Epidermal melanocyte (primary cell): ENCODE measurements at regions not wholly inside any gene's neighbourhood (a gene's known extent, or its start where the extent isn't known, plus 50 kb on each side); places are given as distances from the start of the nearest gene placed in this dataset.

ENCODE experiments used
- DNase-seq: peaks from one replicate; pipeline ENCODE4 v3.0.0; 2011; ENCODE audit warnings: low spot score; ENCODE audit not compliant: insufficient read length

DNA sequence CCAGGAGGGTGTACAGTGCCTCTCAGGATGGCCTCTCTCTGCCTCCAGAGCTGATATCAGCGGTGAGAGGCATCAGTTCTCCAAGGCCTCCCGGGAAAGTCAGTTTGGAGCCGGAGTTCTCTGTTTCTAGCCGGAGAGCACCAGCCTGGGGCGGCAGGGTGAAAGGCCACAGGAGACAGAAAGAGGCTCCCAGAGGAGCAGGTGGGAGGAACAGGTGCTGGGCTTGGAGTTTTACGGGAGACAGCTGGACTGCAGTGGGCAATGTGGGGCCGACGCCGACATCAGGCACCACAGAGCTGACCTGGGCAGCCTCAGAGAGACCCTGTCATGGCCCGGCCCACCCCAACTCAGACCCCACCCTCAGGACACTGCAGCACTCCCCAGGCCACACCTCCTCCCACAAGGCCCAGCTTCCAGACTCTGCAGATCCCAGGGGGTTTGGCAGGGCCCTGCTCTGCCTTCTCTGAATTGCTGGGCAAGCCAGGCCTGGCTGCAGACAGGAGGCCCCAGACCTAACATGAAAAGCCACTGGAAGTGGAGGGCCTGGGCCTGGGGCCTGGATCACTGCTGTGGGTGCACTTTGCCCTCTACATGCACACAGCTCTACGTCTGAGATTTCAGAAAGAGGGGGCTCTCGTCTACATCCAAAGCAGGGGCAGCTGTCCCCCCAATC is 885.6 kb downstream of the BRD1 start:
- no peak for DNase-seq

DNA sequence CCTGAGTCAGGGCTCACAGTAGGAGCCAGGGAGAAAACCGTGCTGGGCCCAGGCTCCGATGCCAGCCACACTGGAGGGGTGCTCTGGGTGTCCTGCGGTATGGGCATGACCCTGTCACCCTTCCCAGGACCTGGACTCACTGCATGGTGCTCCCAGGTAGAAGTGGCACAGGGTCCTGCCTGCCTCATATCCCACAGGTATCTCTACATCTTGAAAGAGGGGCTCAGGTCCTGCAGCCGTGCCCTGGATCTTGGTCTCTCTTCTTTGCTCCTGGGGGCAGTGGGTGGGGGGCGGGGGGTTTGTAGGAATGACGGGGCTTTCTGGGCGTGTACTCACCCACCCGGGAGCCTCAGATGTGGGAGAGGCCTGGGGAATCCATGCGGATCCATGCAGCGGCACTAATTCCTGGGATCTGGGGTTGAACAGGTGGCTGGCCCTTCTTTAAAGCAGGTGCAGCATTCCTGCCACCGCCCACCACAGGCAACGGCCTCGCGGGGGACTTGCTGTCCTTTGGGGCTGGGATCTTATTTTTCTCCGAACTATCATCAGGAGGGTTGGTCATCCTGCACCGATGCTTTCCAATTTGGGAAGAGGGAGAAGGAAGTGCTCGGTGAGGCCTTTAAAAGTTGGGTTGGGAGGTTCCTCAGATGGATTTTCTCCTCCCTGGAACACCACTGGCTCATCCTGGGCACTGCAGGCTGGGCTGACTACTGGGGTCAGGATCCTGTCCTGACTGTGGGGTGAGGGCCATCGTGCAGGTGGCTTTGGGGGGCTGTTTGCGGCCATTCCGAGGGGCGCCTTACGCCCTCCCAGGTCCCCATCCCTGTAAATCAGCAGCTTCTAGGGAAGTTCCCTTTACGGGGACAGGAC is 886.4 kb downstream of the BRD1 start:
- no peak for DNase-seq

DNA sequence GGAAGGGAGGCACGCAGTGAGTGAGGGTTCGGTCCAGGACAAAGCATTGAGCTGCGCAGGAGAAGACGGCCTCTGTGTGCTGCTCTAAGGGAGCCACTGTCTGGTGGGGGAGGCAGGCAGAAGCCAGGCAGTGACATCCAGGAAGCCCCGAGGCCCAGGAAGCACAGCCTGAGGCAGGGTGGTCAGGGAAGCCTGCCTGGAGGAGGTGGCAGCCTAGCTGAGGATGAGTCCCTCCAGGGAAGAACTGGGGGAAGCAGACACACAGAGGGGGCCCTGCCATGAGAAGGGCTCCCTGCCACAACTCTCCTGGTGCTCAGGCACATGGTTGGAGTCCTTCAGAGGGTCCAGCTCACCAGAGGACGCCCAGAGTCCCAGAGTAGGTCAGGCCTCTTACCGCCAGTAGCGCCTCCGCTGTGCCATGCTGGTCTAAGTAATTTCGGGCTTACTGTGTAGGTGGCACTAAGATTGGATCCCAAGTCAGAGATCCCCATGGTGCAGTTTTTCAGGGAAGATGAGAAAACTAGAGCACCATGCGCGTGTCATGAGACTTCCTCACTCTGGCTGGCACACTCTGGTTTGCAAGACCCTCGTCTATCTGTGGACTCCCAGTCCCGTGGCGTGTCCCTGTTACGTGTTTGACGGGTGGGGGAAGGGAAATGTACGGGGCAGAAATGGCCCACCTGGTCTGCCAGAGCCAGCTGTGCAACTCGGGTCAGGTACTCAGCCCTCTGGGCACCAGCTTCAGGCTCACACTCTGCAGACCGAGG is 887.2 kb downstream of the BRD1 start:
- no peak for DNase-seq

DNA sequence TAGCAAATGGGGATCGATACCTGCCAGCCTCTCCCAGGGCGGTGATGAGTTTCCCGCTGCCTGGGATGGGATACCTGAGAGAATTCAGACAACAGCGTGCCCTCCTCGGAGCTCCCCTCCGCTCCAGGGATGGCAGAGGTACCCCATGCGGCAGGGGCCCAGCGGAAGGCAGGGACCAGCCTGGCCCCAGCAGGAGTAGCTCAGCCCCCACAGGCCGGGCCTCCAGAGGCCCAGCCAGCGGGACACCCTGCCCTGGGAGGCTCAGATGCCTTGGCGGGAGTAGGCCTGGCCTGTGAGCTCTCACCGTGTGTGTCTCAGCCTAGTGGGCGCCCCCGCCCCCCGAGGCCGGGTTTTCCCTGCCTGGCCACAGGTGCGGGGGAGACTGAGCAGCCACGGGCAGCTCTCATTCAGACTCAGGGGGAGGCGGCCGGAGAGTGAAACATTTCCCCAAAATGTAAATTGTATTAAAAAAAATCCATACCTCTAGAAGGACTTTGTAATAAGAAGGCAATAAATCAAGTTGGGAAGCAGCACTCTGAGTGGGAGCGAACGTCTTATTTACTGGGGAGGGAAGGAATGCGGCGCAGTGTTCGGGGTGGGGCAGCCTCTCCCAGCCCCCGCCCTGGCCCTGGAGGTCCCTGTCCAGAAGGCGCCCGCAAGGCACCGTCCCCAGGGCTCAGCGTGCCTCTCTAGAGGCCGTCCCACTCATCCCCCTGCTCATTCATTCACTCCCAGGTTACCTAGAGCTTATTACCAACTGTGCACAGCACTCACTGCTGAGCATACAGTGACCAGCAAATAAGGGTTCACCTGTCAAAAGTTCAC is 888.0 kb downstream of the BRD1 start:
- no peak for DNase-seq

DNA sequence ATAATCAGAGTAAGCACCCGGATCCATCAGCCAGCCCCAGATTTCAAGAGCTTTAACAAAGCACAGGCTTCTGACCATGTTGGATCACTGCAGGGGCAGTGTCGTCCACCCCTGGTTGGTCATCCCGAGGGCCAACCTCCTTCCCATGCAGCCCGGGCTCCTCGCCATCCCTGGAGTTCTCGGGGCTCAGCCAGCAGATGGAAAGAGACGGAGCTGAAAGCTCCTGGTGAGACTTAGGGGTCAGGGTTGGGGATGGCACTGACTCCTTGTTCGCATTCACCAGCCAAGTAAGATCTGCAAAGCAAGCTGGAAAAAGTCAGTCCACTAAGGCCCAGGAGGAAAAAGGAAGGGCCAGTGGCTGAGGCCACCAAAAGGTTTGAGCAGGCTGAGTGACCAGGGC is 888.9 kb downstream of the BRD1 start:
- DNase-seq = no peak

DNA sequence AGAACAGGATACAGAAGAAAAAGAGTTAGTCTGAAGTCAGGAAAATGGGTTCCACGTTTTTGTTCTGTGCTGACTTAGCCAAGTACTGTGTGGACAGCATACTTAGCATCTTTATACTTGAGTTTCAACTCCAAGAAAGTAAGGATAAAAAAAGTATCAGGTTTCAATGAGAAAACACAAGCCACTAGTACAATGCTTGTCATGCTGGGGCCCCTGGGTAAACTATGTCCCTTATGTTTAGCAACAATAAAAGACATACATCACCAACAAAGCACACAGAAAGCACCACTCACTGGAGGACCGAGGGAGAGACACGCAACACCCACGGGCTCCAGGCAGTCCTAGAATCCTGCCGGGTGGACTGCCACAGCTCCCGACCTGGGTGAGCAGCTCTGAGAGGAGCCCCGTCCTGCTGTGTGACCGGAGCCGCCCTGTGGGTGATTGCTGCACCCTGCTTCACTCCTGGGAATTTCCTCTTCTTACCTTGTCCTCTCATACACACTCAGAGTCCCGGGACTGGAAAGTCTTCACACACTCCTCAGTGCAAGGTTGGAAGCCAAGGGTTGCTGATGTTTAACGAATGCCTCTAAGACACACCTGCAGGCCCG is 890.5 kb downstream of the BRD1 start:
- no peak for DNase-seq

DNA sequence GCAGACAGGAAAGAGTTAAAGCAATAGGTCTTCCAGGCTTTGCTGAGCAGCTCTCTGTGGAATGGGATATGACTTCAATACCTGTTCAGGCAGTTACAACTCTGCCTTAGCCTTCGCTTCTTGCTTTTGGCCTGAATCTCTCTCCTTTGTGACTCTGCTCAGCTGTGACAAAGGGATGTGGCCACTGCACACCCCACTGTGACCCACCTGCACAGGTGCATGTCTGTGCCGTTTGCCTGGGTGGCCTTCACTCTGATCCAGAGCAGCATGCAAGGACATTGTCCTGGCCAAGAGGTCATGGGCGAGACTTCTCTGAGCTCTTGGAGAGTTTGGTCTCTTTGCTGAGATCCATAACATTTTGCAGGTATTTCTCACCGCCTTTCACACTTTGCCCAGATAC is 891.3 kb downstream of the BRD1 start:
- no peak for DNase-seq

DNA sequence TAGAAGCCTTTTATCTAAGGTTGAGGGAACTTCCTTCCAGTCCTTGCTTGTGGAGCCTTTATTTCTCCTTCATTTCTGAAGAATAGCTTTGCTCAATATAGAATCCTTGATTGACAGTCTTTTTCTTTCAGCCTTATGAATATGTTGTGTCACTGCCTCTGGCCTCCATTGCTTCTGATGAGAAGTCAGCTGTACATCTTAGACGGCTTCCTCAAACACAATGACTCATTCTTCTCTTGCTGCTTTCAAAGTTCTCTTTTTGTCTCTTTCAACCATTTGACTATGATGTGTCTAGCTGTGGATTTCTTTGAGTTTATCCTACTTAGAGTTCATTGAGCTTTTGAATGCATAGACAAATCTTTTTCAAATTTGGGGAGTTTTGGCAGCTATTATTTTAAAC is 893.2 kb downstream of the BRD1 start:
- no peak for DNase-seq

DNA sequence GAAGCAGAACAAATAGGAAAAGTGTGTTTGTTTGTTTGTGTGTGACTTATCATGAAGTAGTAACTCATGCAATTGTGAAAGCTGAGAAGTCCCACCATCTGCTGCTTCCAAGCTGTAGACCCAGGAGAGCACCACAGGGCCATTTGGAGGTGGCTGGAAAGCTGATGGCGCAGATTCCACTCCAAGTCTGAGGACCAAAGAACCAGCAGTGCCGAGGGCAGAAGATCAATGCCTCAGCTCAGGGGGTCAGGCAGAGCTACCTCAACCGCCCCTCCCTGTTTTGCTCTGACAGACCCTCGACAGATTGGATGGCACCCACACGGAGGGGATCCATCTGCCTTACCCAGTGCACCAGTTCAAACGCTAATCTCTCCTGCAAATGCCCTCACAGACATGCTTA is 896.2 kb downstream of the BRD1 start:
- no peak for DNase-seq

DNA sequence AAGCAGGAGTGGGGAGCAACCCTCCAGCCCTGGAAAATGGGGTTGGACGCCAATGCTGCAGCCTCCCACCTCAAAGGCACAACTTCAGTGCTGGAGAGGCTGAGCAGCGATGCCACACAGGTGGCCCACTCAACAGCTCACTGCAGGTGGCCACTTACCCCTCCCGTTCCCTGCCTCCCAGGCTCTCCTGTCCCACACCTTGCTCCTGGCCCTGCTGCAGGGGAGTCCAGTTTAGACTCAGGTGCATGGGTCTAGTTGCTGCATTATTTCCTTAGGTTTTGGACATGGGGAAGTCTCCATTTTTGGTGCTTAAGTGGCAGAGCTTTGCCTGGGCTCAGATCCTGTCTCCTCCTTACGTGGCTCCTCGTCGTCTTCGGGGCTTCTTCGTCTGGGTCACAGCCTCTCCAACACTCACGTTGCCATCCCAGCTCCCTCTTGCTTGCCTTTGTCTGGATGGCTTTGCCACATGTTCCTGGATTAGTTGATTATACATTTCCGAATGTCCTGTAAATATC is 898.3 kb downstream of the BRD1 start:
- no peak for DNase-seq

DNA sequence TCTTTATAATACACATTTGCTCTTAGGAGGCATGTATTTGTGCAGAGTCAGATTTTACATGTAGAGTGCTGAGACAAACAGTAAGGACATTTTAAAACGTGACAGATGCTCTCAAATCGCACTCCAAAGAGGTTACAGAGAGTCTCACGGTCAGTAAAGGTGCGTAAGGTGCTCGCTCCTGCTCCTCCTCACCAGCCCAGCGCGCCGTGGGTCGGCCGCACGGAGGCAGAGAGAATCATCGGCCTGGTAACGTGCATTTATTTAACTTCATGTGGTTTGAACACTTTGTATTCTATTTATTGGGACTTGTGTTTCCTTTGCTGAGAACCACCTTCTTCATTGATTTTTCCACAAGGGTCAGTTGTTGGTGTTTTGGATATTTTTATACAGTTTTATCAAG is 900.1 kb downstream of the BRD1 start:
- DNase-seq = no peak

DNA sequence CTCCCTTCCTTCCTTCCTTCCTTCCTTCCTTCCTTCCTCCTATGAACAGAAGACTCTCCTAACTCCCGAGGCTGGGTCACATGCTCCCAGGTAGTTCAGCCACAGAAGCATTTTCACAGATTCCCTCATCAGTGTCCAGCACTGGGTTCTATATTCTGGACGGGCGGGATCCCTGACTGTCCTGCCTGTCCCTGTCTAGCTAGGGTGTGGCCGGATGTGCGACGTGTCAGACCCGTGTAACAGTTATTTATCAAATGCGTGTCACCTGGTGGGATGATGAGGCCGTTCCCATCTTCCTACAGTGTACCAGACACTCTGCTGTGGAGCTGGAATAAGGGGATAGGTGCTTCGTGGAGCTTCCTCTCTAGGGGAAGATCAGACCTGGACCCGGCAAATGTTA is 901.0 kb downstream of the BRD1 start:
- DNase-seq = no peak

DNA sequence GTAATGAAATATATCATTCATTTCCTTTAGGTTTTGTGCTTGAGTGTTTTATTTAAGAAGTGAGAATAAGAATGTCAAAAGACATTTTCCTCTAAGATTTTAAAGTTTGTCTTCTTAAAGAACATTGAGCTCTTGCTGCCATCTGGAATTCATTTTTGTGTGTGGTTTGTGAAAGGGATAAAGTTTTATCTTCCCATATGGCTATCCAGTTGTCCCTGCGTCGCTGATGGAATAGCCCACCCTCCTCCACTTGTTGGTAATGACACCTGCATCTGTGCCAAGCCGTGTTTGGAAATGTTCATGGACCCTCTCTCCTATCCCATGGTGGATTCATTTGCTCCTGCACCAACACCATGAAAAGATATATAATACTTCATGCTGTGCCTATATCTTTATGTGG is 901.5 kb downstream of the BRD1 start:
- no peak for DNase-seq

DNA sequence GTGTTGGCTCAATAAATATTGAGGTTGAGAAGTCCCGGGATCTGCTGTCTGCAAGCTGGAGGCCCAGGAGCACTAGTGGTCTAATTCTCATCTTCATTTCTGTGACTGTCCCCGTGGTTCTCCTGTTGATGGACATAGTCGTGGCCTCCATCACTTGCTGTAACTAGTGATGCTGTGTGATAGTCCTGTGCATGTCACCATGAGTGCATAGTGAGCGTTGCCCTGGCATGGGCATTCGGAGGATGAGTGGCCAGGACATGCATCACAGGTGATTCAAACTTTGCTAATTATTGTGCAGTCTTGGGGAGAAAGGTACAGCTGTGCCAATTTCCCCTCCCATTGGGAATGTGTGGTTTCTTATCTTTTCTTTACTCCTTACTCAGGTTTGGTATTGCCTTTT is 902.2 kb downstream of the BRD1 start:
- DNase-seq = no peak

DNA sequence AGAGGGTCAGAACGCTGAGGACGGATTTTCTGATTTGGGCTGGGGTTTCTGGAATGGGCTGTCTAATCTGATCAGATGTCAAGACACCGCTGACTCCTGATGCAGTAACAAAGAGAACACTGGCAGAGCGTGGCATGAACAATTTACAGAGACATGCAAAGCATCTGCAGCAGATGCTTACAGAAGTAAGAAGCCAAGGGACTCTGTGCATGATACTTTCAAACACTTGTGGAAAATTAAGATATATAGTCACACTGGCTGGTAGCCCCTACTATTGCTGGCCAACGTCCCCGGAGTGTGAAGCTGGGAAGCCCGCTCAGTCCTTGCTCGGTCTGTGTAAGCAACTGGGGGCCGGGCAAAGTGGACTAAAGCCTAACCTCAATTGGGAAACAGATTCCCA is 903.7 kb downstream of the BRD1 start:
- DNase-seq = no peak

DNA sequence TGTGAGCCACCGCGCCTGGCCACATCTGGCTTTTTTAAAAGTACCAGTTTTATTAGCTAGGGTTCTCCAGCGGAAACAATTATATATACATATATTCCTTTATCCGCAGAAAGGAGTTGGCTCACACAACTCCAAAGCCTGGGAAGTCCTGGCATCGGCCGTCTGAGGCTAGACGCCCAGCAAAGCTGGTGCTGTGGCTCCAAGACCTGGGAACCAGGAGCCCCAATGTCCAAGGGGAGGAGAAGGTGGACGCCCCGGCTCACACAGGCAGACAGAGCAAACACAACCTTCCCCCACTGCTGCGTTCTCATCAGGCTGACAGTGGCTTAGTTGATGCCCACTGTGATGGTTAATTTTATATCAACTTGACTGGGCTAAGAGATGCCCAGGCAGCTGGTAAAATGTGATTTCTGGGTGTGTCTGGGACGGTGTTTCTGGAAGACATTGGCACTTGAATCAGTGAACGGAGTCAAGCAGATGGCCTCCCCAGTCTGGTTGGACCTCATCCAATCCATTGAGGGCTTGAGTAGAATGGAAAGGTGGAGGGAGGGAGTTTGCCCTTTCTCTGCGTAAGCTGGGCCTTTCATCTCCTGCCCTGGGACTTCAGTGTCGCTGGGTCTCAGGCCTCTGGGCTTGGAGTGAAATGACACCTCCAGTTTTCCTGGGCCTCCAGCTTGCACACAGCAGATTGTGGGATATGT is 904.4 kb downstream of the BRD1 start:
- DNase-seq = no peak

DNA sequence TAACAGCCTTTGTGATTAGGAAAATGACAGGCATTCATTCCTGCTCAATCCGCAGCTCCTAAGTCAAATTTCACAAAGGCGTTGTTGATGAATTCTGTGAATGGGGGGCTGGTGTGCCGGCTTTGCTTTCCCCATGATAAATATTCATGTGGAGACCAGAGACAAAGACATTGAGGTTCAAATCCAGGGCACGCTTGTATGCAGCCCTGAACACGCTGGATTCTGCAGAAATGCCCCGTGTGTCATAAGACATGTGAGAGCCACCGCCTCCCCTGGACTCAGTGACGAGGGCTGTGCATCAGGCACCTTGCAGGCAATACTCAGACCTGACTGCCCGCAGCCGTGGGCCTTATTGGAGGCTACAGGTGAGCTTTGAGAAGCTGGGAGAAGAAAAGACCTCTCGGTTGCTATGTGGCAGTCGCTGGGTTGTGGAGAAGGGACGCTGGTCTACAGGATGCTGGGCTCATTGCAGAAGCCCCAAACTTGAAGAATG is 906.2 kb downstream of the BRD1 start:
- no peak for DNase-seq

DNA sequence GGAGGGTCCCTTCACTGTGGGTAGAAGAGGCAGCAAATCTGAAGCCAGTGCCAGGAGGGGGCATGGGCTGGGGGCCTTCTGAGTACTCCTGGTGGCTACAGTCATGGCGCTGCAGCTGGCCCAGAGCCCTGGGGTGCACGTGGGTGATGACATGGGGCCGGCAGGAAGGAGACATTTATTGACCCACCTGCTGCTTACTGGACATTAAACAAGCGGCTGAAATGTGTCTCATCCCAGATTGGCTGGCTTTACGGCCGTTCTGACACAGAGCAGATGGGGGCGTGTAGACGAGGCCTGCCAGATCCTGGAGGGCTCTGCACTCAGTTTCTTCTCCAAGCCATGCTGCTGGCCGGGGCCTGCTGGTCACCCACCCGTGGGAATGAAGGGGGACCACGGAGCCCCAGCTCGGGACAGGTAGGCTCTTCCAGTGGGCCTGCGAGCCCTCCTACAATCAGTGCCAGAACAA is 906.9 kb downstream of the BRD1 start:
- DNase-seq = no peak

DNA sequence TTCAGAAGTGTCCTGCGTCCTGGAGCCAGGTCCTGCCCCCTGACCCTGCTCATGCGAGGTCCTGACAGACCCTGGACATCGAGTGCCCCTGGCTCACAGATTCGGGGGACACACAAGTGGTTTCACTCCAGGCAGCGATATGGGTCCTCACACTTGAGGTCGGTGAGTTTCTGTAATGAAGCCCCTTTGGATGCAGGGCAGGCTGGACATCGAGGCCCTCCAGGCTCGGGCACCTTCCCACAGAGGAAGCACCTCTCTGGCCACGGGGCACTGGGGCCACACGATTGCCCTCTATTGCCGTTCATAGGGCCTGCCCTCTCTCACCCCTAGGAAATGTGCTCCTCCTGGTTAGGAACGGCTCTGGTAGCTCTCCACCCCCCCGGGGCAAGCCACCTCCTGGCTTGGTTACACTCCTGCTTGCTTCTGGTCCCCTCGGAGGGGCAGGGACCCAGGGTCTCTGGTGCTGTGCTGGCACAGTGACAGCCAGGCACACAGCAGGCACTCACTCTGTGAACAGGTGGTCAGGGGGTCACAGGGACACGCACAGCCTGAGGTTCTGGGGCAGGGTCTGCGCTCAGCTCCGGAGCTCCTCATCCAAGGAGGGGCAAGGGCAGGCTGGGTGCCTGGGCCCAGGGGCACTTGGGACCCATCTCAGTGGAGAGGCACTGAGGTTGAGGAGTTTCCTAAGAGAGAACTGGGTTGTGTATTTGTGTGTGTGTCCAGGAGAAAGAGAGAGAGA is 907.7 kb downstream of the BRD1 start:
- DNase-seq = no peak
